Peyer's patch (tissue), 4 donors: ENCODE measurements at regions not wholly inside any gene's neighbourhood (a gene's known extent, or its start where the extent isn't known, plus 50 kb on each side); places are given as distances from the start of the nearest gene placed in this dataset.
"Not testable (repeated sequence)": the region's sequence is repeated elsewhere in the genome, so short reads cannot be mapped to it uniquely, and the experiment has no call there.

Experiments
- POLR2A ChIP-seq, 2 donors: fragments of 450-650 bp; IDR thresholded peaks; one replicate each; pipeline ENCODE4 v1.5.1; 2017; ENCODE audit warnings: antibody characterized with exemption in 2 of 2, mild to moderate bottlenecking in 2 of 2, moderate library complexity in 2 of 2
- TF ChIP-seq, protein P1 (sequence below), 6 experiments: fragments of 450-650 bp in 4 of 6; fragments of 200-600 bp in 2 of 6; sonication (generic) in 1 of 6; IDR thresholded peaks; one replicate each; pipeline ENCODE4 v1.5.1; 2017 to 2019; ENCODE audit warnings: antibody characterized with exemption in 6 of 6, mild to moderate bottlenecking in 3 of 6, moderate library complexity in 1 of 6

- TF ChIP-seq, protein P1, sequence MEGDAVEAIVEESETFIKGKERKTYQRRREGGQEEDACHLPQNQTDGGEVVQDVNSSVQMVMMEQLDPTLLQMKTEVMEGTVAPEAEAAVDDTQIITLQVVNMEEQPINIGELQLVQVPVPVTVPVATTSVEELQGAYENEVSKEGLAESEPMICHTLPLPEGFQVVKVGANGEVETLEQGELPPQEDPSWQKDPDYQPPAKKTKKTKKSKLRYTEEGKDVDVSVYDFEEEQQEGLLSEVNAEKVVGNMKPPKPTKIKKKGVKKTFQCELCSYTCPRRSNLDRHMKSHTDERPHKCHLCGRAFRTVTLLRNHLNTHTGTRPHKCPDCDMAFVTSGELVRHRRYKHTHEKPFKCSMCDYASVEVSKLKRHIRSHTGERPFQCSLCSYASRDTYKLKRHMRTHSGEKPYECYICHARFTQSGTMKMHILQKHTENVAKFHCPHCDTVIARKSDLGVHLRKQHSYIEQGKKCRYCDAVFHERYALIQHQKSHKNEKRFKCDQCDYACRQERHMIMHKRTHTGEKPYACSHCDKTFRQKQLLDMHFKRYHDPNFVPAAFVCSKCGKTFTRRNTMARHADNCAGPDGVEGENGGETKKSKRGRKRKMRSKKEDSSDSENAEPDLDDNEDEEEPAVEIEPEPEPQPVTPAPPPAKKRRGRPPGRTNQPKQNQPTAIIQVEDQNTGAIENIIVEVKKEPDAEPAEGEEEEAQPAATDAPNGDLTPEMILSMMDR (IDR thresholded peaks at IDR 0.05): not testable (repeated sequence)
- not testable (repeated sequence) for TF ChIP-seq POLR2A (IDR thresholded peaks at IDR 0.05)
These were observed 1417.2 kb downstream of the FSTL5 start for GRCh38 chr4:160746585-160746984.
